K562 (cell line): ENCODE measurements at regions not wholly inside any gene's neighbourhood (a gene's known extent, or its start where the extent isn't known, plus 50 kb on each side); places are given as distances from the start of the nearest gene placed in this dataset.

Experiments
- CTCF ChIP-seq, 3 experiments: IDR thresholded peaks in 2 of 3; conservative IDR thresholded peaks in 1 of 3; 2 replicates each; pipeline ENCODE4 v1.5.1; 2011 to 2012; ENCODE audit warnings: low read length in 3 of 3, mild to moderate bottlenecking in 3 of 3, control low read depth in 2 of 3, improper control_type of control experiment in 1 of 3, inconsistent platforms in 1 of 3, low read depth in 1 of 3, mixed read lengths in 1 of 3, moderate library complexity in 1 of 3; ENCODE audit not compliant: insufficient read depth in 2 of 3
- IFI16 ChIP-seq: fragments of 250-450 bp; sonication (Bioruptor Pico); IDR thresholded peaks from 2 replicates; pipeline ENCODE4 v2.1.2; 2022; ENCODE audit warnings: mild to moderate bottlenecking, inconsistent platforms

GRCh38 chr10:62616885-62617590 is 187.5 kb upstream of the ADO start:
- TF ChIP-seq IFI16 (CRISPR knock-in tag) (no peak), CTCF (IDR thresholded peaks at IDR 0.05 in 2 of 3, conservative IDR thresholded peaks at IDR 0.05 in 1 of 3; ENCODE audit: insufficient read depth in 2 of 3, low read depth in 1 of 3, low read length in 3 of 3) (no peak)
